Activated T-cell treated with anti-CD3 and anti-CD28 coated beads, Interleukin-2, amount 50 U/mL, for 1 hour (primary cell): ENCODE measurements at regions not wholly inside any gene's neighbourhood (a gene's known extent, or its start where the extent isn't known, plus 50 kb on each side); places are given as distances from the start of the nearest gene placed in this dataset.
"Not testable (repeated sequence)": the region's sequence is repeated elsewhere in the genome, so short reads cannot be mapped to it uniquely, and the experiment has no call there.

Experiments used
- DNase-seq: peaks from one replicate; pipeline ENCODE4 v3.0.0-alpha.2; 2020

GRCh38 chr13:22961835-22962537 lies 218.8 kb upstream of the SGCG start:
- DNase-seq: no peak

GRCh38 chr13:22963384-22964053 lies 217.3 kb upstream of the SGCG start:
- not testable (repeated sequence) for DNase-seq

GRCh38 chr13:22964245-22964966 lies 216.4 kb upstream of the SGCG start:
- DNase-seq: no peak

GRCh38 chr13:22965011-22965857 lies 215.5 kb upstream of the SGCG start:
- DNase-seq: not testable (repeated sequence)

- DNase-seq: not testable (repeated sequence)
Measured at GRCh38 chr13:22965858-22966239, 214.9 kb upstream of the SGCG start.

GRCh38 chr13:22966753-22967152 lies 214.0 kb upstream of the SGCG start:
- DNase-seq: not testable (repeated sequence)

- DNase-seq: no peak
Measured at GRCh38 chr13:22967669-22968068, 213.1 kb upstream of the SGCG start.

GRCh38 chr13:22979952-22980351 lies 200.8 kb upstream of the SGCG start:
- DNase-seq: no peak

GRCh38 chr13:22980936-22981335 lies 199.8 kb upstream of the SGCG start:
- DNase-seq: no peak

GRCh38 chr13:22993148-22993547 lies 187.6 kb upstream of the SGCG start:
- no peak for DNase-seq

GRCh38 chr13:23003446-23003845 lies 177.3 kb upstream of the SGCG start:
- no peak for DNase-seq

- no peak for DNase-seq
Measured at GRCh38 chr13:23007426-23007825, 173.4 kb upstream of the SGCG start.

GRCh38 chr13:23018143-23018542 lies 162.6 kb upstream of the SGCG start:
- DNase-seq: no peak

GRCh38 chr13:23020246-23020843 lies 160.4 kb upstream of the SGCG start:
- DNase-seq: no peak

- no peak for DNase-seq
Measured at GRCh38 chr13:23021906-23022305, 158.9 kb upstream of the SGCG start.

- no peak for DNase-seq
Measured at GRCh38 chr13:23022704-23023103, 158.1 kb upstream of the SGCG start.

- DNase-seq: no peak
Measured at GRCh38 chr13:23025864-23026608, 154.7 kb upstream of the SGCG start.

GRCh38 chr13:23039266-23039935 lies 141.4 kb upstream of the SGCG start:
- no peak for DNase-seq

- DNase-seq: no peak
Measured at GRCh38 chr13:23042181-23042580, 138.6 kb upstream of the SGCG start.

- no peak for DNase-seq
Measured at GRCh38 chr13:23044906-23045305, 135.9 kb upstream of the SGCG start.

GRCh38 chr13:23050126-23050525 lies 130.7 kb upstream of the SGCG start:
- DNase-seq: no peak
